ENCODE measurements at regions not wholly inside any gene's neighbourhood (a gene's known extent, or its start where the extent isn't known, plus 50 kb on each side); places are given as distances from the start of the nearest gene placed in this dataset.

GRCh38 chr18:5600378-5601071, 56.7 kb upstream of the EPB41L3 start:
- no peak for DNase-seq

GRCh38 chr18:5596585-5596984, 52.8 kb upstream of the EPB41L3 start:
- CTCF ChIA-PET: no interaction called here

More at GRCh38 chr18:5600378-5601071, 56.7 kb upstream of the EPB41L3 start:
- TF ChIP-seq CTCF (IDR thresholded peaks at IDR 0.05): no peak
- H3K27me3 ChIP-seq (ENCODE audit: control insufficient read depth in 1 of 2, insufficient read depth in 2 of 2, low read length in 2 of 2): no peaks in the 10 kb centered on the region
- H3K9me3 ChIP-seq (ENCODE audit: control insufficient read depth in 1 of 2, insufficient read depth in 1 of 2, low read length in 2 of 2): no peaks in the 10 kb centered on the region
- no peaks in the 10 kb centered on the region for H3K9me3 Mint-ChIP-seq
- ATAC-seq (ENCODE audit: poor library complexity): no peak
- no peak overlapping the region for H3K4me3 ChIP-seq (ENCODE audit: low read length)
- POLR2A ChIA-PET: no interaction called here
- H3K36me3 ChIP-seq (ENCODE audit: insufficient read depth, low read length): no peaks in the 10 kb centered on the region
- H3K27ac Mint-ChIP-seq: no peak overlapping the region
- H3K4me1 Mint-ChIP-seq (ENCODE audit: low read depth): no peaks in the 10 kb centered on the region
- no peaks in the 10 kb centered on the region for H3K36me3 Mint-ChIP-seq (ENCODE audit: low read depth)
- no peaks in the 10 kb centered on the region for H3K4me1 ChIP-seq (ENCODE audit: insufficient read depth, low read length)
- no peak overlapping the region for H3K4me3 Mint-ChIP-seq
- intact Hi-C loops (cut with DNase I, micrococcal nuclease): loop anchor here in 1 of 2 experiments (10.0 kb wide), 1 partner anchor 294 kb away; the partner anchor contains the start of gene TMEM200C
- peaks cover 20% of the 10 kb centered on the region for H3K27me3 Mint-ChIP-seq
- H3K27ac ChIP-seq (ENCODE audit: low read depth in 1 of 2, low read length in 2 of 2): no peak overlapping the region
- CTCF ChIA-PET: no interaction called here

More at GRCh38 chr18:5596585-5596984, 52.8 kb upstream of the EPB41L3 start:
- Mint-ChIP-seq H3K27me3 (peaks cover 20% of the 10 kb centered on the region), H3K27ac (no peak overlapping the region), H3K4me3 (no peak overlapping the region), H3K9me3 (peaks cover 6% of the 10 kb centered on the region), H3K4me1 (ENCODE audit: low read depth) (no peaks in the 10 kb centered on the region), H3K36me3 (ENCODE audit: low read depth) (no peaks in the 10 kb centered on the region)
- no peak overlapping the region for H3K27ac ChIP-seq (ENCODE audit: low read depth in 1 of 2, low read length in 2 of 2)
- H3K36me3 ChIP-seq (ENCODE audit: insufficient read depth, low read length): no peaks in the 10 kb centered on the region
- no peak for ATAC-seq (ENCODE audit: poor library complexity)
- POLR2A ChIA-PET: no interaction called here
- no peak overlapping the region for H3K4me3 ChIP-seq (ENCODE audit: low read length)
- no peaks in the 10 kb centered on the region for H3K4me1 ChIP-seq (ENCODE audit: insufficient read depth, low read length)
- intact Hi-C loops (cut with DNase I, micrococcal nuclease): no loop called here
- TF ChIP-seq CTCF (IDR thresholded peaks at IDR 0.05): no peak
- H3K27me3 ChIP-seq (ENCODE audit: control insufficient read depth in 1 of 2, insufficient read depth in 2 of 2, low read length in 2 of 2): no peaks in the 10 kb centered on the region
- H3K9me3 ChIP-seq (ENCODE audit: control insufficient read depth in 1 of 2, insufficient read depth in 1 of 2, low read length in 2 of 2): peaks cover under 1 to 3% of the 10 kb centered on the region in 2 experiments
- no peak for DNase-seq
